Loucy (cell line): ENCODE measurements at regions not wholly inside any gene's neighbourhood (a gene's known extent, or its start where the extent isn't known, plus 50 kb on each side); places are given as distances from the start of the nearest gene placed in this dataset.

Source experiments
- H2AFZ ChIP-seq: fragments of 200-600 bp; sonication (generic); 2 replicates; pipeline ENCODE4 v1.6.0; 2016; ENCODE audit warnings: antibody characterized with exemption, mild to moderate bottlenecking, low read length, moderate library complexity
- H3F3A ChIP-seq: fragments of 200-600 bp; 2 replicates; pipeline ENCODE4 v1.6.0; 2016; ENCODE audit warnings: antibody characterized with exemption, low read depth, mild to moderate bottlenecking
- H3K27me3 ChIP-seq: fragments of 200-600 bp; sonication (generic); 2 replicates; pipeline ENCODE4 v1.6.1; 2014; ENCODE audit warnings: low read length, mild to moderate bottlenecking; ENCODE audit not compliant: insufficient read depth, poor library complexity, severe bottlenecking
- H3K36me3 ChIP-seq: fragments of 200-600 bp; sonication (generic); 2 replicates; pipeline ENCODE4 v1.6.1; 2016; ENCODE audit warnings: low read length; ENCODE audit not compliant: insufficient read depth
- H3K4me1 ChIP-seq: fragments of 200-600 bp; sonication (generic); 2 replicates; pipeline ENCODE4 v1.5.1; 2014; ENCODE audit warnings: low read length, mild to moderate bottlenecking; ENCODE audit not compliant: insufficient read depth, poor library complexity, severe bottlenecking
- H3K4me2 ChIP-seq: fragments of 200-600 bp; sonication (generic); 2 replicates; pipeline ENCODE4 v1.6.0; 2014; ENCODE audit warnings: antibody characterized with exemption, low read length, low read depth, mild to moderate bottlenecking; ENCODE audit not compliant: poor library complexity, severe bottlenecking
- H3K4me3 ChIP-seq: fragments of 200-600 bp; sonication (generic); 2 replicates; pipeline ENCODE4 v1.5.1; 2014; ENCODE audit warnings: low read length, mild to moderate bottlenecking, mixed read lengths; ENCODE audit not compliant: poor library complexity, severe bottlenecking
- H3K79me2 ChIP-seq: fragments of 200-600 bp; sonication (generic); 2 replicates; pipeline ENCODE4 v1.6.1; 2014; ENCODE audit warnings: low read length; ENCODE audit not compliant: insufficient read depth
- H3K9ac ChIP-seq: fragments of 200-600 bp; sonication (generic); 2 replicates; pipeline ENCODE4 v1.6.0; 2014; ENCODE audit warnings: mild to moderate bottlenecking, low read depth, low read length, moderate library complexity; ENCODE audit not compliant: poor library complexity, severe bottlenecking
- H3K9me2 ChIP-seq: fragments of 200-600 bp; sonication (generic); replicated peaks from 2 replicates; pipeline ENCODE4 v1.6.1; 2016; ENCODE audit warnings: low read depth, low read length, mixed read lengths
- H3K9me3 ChIP-seq: fragments of 200-600 bp; sonication (generic); 2 replicates; pipeline ENCODE4 v1.6.1; 2014; ENCODE audit warnings: mild to moderate bottlenecking, antibody characterized with exemption, low read length, low read depth; ENCODE audit not compliant: insufficient read depth
- H4K20me1 ChIP-seq: fragments of 200-600 bp; sonication (generic); 2 replicates; pipeline ENCODE4 v1.6.0; 2014; ENCODE audit warnings: antibody characterized with exemption, low read length, mild to moderate bottlenecking; ENCODE audit not compliant: insufficient read depth, poor library complexity, severe bottlenecking
- CTCF ChIP-seq: fragments of 200-600 bp; sonication (generic); conservative IDR thresholded peaks from 2 replicates; pipeline ENCODE4 v1.5.1; 2014; ENCODE audit warnings: mild to moderate bottlenecking, antibody characterized with exemption, low read length
- EZH2phosphoT487 ChIP-seq: fragments of 200-600 bp; IDR thresholded peaks from 2 replicates; pipeline ENCODE4 v1.6.1; 2018; ENCODE audit warnings: antibody characterized with exemption, mild to moderate bottlenecking, moderate library complexity, borderline replicate concordance

DNA sequence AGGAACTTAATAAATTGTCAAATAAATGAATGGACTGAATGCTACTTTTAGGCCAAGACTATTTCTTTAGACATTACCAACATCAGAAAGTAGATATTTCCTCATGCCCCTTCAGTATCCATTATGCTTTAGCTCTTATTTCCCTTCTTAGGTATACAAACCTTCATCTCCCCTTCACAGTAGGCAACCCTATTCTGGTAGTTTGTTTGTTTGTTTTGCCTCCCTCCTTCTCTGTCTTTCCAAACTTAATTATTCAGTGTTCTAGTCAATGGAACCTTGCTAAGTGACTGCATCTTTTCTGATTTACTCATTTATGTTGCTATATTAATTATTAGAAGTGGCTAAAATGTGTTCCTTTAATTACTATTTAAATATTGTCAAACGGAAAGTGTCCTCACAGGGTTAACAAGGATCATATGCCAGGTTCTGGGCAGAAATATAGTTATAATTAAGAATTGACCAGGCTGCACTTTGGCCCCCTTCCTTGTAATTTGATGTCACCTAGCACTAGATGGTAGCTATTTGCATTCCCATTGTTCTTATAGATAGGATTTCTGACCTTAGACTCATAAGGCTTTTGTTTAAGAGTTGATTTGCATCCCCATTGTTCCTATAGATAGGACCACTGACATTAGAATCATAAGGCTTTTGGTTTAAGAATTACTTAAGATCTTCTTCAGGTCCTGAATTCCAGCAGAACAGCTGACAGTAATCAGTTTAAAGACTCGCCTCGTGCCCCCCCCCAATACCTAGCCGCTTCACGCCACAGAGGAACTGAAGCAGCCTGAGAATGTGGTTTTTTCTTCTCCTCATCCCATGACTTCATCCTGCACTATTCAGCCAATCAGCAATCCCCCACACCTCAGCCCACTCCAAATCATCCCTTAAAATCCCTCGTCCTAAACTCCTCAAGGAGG is 84.4 kb upstream of the NUDT12 start:
- Histone ChIP-seq H3K36me3 (no peaks in the 10 kb centered on the region), H3K4me1 (no peaks in the 10 kb centered on the region), H3K9ac (no peak overlapping the region), H4K20me1 (no peaks in the 10 kb centered on the region), H3K9me2 (no peaks in the 10 kb centered on the region), H2AFZ (no peak overlapping the region), H3K4me3 (no peak overlapping the region), H3K4me2 (no peak overlapping the region), H3F3A (no peaks in the 10 kb centered on the region), H3K9me3 (no peaks in the 10 kb centered on the region), H3K27me3 (no peaks in the 10 kb centered on the region), H3K79me2 (no peaks in the 10 kb centered on the region)
- TF ChIP-seq EZH2phosphoT487 (no peak), CTCF (no peak)

- TF ChIP-seq CTCF = no peak
- no peak for TF ChIP-seq EZH2phosphoT487
- H3K9me2 ChIP-seq = no peaks in the 10 kb centered on the region
- no peak overlapping the region for H3K9ac ChIP-seq
These were observed 83.2 kb upstream of the NUDT12 start for GRCh38 chr5:103645816-103646215.

GRCh38 chr5:103638979-103639378 is 76.4 kb upstream of the NUDT12 start:
- H3K9ac ChIP-seq = no peak overlapping the region

More at GRCh38 chr5:103645816-103646215, 83.2 kb upstream of the NUDT12 start:
- H4K20me1 ChIP-seq = no peaks in the 10 kb centered on the region
- no peaks in the 10 kb centered on the region for H3K36me3 ChIP-seq
- H3K9me3 ChIP-seq = no peaks in the 10 kb centered on the region
- H3F3A ChIP-seq = no peaks in the 10 kb centered on the region
- no peak overlapping the region for H2AFZ ChIP-seq
- no peaks in the 10 kb centered on the region for H3K27me3 ChIP-seq
- no peaks in the 10 kb centered on the region for H3K4me1 ChIP-seq
- no peaks in the 10 kb centered on the region for H3K79me2 ChIP-seq
- no peak overlapping the region for H3K4me3 ChIP-seq
- H3K4me2 ChIP-seq = no peak overlapping the region

More at GRCh38 chr5:103638979-103639378, 76.4 kb upstream of the NUDT12 start:
- Histone ChIP-seq H3F3A (no peaks in the 10 kb centered on the region), H3K9me3 (no peaks in the 10 kb centered on the region), H4K20me1 (no peaks in the 10 kb centered on the region), H3K4me1 (no peaks in the 10 kb centered on the region), H3K4me3 (no peak overlapping the region), H3K79me2 (no peaks in the 10 kb centered on the region), H3K9me2 (no peaks in the 10 kb centered on the region), H3K27me3 (no peaks in the 10 kb centered on the region), H2AFZ (no peak overlapping the region), H3K4me2 (no peak overlapping the region), H3K36me3 (no peaks in the 10 kb centered on the region)
- TF ChIP-seq EZH2phosphoT487 = no peak
- TF ChIP-seq CTCF = no peak
